Bronchial epithelial cell (primary cell): ENCODE measurements at regions not wholly inside any gene's neighbourhood (a gene's known extent, or its start where the extent isn't known, plus 50 kb on each side); places are given as distances from the start of the nearest gene placed in this dataset.

Source experiments
- DNase-seq: peaks from one replicate; pipeline ENCODE4 v3.0.0-alpha.2; 2010; ENCODE audit warnings: low read depth
- FAIRE-seq: peaks from 2 replicates; lab custom pipeline; 2011; peaks lifted over from hg19 to GRCh38; lab: Jason Lieb, UNC
- H3K27me3 ChIP-seq: 2 replicates; pipeline ENCODE4 v1.5.1; 2011; ENCODE audit warnings: low read length; ENCODE audit not compliant: control insufficient read depth, insufficient read depth
- H3K36me3 ChIP-seq: 2 replicates; pipeline ENCODE4 v1.5.1; 2011; ENCODE audit warnings: low read length; ENCODE audit not compliant: control insufficient read depth, insufficient read depth
- H3K4me3 ChIP-seq: 2 replicates; pipeline ENCODE4 v1.5.1; 2011; ENCODE audit warnings: mild to moderate bottlenecking, low read depth, low read length, control low read depth
- TF ChIP-seq, protein P1 (sequence below): IDR thresholded peaks from 2 replicates; pipeline ENCODE4 v1.5.1; 2011; ENCODE audit warnings: mild to moderate bottlenecking, moderate library complexity, low read length, control low read depth, inconsistent platforms; ENCODE audit not compliant: insufficient read depth, severe bottlenecking

DNA sequence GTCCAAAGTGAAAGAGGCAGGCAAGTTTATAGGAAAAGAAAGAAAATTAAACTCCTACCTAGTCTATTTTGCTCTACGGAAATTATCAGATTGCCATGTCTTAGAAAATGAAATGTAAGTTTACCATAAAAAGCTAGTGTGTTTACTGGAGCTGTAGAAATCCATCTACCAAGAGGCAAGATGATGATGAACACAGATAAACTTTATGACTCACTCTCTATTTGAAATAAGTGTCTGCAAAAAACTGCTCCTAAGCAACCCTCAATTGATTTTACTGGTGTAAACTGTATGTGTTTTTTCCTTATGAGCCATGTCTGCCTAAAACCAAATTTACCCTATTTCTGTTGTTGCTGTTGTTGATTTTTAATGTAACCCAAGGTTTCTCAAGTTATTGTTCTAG is 73.8 kb upstream of the TMEM106B start:
- FAIRE-seq (no peak), DNase-seq (peak; percentile 6)
- Histone ChIP-seq H3K27me3 (no peaks in the 10 kb centered on the region), H3K4me3 (no peak overlapping the region), H3K36me3 (no peaks in the 10 kb centered on the region)
- TF ChIP-seq, protein P1, sequence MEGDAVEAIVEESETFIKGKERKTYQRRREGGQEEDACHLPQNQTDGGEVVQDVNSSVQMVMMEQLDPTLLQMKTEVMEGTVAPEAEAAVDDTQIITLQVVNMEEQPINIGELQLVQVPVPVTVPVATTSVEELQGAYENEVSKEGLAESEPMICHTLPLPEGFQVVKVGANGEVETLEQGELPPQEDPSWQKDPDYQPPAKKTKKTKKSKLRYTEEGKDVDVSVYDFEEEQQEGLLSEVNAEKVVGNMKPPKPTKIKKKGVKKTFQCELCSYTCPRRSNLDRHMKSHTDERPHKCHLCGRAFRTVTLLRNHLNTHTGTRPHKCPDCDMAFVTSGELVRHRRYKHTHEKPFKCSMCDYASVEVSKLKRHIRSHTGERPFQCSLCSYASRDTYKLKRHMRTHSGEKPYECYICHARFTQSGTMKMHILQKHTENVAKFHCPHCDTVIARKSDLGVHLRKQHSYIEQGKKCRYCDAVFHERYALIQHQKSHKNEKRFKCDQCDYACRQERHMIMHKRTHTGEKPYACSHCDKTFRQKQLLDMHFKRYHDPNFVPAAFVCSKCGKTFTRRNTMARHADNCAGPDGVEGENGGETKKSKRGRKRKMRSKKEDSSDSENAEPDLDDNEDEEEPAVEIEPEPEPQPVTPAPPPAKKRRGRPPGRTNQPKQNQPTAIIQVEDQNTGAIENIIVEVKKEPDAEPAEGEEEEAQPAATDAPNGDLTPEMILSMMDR: no peak

DNA sequence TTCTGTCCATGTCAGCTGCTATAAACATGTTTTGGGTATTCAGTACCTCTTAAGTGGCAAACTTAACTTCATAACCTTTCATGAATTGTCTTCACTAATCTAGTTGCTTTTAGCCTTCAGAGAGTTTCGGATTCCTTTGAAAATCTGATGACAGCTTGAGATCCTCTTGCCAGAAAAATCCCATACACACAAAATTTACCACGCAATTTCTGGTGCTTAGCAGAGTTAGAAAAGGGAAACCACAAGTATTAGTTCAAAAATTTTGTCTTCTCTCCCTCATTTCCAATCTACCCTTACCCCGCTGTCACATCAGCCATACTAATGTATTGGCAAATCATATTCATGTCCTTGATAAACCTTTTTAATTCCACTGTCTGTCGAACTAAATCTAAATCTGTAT is 72.7 kb upstream of the TMEM106B start:
- FAIRE-seq (no peak), DNase-seq (no peak)
- H3K4me3 ChIP-seq: no peak overlapping the region
- TF ChIP-seq, protein P1: no peak
- no peaks in the 10 kb centered on the region for H3K27me3 ChIP-seq
- H3K36me3 ChIP-seq: no peaks in the 10 kb centered on the region

DNA sequence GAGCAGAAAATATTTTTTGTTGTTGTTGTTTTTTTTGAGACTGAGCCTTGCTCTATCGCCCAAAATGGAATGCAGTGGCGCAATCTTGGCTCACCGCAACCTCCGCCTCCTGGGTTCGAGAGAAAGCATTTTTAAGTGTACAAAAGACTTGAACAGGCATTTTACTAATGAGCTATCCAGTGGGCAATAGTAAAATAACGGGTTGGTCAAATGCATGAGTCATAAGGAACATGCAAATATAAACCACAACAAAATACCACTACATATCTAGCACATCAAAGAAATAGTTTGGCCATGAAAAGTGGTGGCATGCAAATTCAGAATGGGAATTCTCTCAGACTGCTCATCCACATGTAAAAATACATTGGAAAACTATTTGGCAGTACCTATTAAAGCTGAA is 71.7 kb upstream of the TMEM106B start:
- Histone ChIP-seq H3K36me3 (no peaks in the 10 kb centered on the region), H3K4me3 (no peak overlapping the region), H3K27me3 (no peaks in the 10 kb centered on the region)
- DNase-seq (peak; percentile 20), FAIRE-seq (no peak)
- TF ChIP-seq, protein P1: no peak

DNA sequence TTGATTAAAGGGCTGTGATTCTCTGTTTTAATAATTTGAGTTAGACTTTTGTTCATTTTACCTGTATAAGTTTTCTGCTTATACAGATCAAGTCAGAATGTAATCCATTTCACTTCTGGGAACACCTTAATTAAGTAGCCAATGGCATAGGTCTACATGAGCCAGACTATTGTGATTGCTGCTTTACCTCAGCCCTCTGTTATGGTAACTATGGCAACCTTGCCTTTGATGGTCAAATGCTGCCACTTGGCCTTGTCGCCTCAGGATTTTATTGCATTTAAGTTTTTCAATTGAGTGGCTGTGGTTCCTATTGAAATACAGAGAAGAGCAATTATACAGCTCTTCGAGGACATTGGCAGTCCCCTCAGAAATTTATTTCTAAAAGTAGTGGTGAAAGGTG is 64.3 kb upstream of the TMEM106B start:
- DNase-seq (no peak), FAIRE-seq (no peak)
- no peaks in the 10 kb centered on the region for H3K36me3 ChIP-seq
- H3K4me3 ChIP-seq: no peak overlapping the region
- H3K27me3 ChIP-seq: no peaks in the 10 kb centered on the region
- TF ChIP-seq, protein P1: no peak

DNA sequence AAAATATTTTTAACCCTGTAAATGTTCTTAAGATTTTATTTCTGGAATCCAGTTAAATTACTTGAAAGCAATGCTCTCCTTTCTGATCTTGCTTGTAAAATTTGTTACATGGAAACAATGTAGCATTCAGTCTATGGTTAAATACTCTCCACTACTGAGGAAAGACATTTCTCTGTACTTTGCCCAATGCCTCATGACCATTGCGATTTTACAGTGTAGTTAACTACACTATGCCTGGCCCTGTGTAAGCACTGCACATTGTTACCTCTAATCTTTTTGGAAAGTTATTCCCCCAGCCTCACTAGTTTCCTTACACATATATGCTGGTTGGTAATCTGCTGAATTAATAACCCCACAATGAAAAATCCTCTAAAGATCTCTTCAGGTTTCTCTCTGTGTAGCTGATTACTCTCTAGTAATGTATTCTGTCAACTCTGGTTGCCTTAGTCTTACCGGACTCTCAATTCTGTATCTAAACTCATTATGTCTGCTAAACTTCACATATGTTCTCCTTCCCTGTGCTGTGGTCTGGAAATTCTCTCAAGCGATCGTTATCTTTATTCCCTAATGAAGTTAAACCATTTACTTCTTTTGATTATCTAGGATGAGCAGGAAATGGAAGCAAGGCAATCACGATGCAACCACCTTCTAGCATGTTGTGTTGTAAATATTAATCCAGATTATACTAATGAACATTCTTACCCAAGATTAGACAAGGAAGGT is 58.7 kb upstream of the TMEM106B start:
- TF ChIP-seq, protein P1: no peak
- no peak for DNase-seq
- FAIRE-seq: no peak
- Histone ChIP-seq H3K36me3 (no peaks in the 10 kb centered on the region), H3K4me3 (no peak overlapping the region), H3K27me3 (no peaks in the 10 kb centered on the region)

DNA sequence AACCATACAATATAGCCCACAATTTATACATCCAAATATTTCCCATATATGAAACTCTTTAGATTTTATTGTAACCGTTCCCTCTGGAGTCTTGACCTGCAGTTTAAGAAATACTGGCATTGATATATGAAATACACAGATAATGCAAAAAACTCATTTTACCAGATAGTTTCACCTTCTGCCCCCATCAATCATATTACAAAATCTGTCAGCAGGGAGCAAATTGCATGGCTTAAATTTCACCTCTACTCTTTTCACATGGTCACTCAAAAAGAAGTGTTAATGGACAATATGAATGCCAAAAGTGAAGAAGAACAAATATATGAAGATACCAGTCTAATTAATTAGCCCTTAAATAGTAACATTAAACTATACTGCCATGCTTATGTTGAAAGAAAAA is 57.0 kb upstream of the TMEM106B start:
- FAIRE-seq: no peak
- no peak for DNase-seq
- Histone ChIP-seq H3K36me3 (no peaks in the 10 kb centered on the region), H3K4me3 (no peak overlapping the region), H3K27me3 (no peaks in the 10 kb centered on the region)
- TF ChIP-seq, protein P1: no peak
